ENCODE measurements at regions not wholly inside any gene's neighbourhood (a gene's known extent, or its start where the extent isn't known, plus 50 kb on each side); places are given as distances from the start of the nearest gene placed in this dataset.

GRCh38 chr4:159006202-159006601, 96.7 kb upstream of the RAPGEF2 start:
- 54% methylated on average over 3 of the region's 3 CpGs for WGBS
- TF ChIP-seq, protein P1, sequence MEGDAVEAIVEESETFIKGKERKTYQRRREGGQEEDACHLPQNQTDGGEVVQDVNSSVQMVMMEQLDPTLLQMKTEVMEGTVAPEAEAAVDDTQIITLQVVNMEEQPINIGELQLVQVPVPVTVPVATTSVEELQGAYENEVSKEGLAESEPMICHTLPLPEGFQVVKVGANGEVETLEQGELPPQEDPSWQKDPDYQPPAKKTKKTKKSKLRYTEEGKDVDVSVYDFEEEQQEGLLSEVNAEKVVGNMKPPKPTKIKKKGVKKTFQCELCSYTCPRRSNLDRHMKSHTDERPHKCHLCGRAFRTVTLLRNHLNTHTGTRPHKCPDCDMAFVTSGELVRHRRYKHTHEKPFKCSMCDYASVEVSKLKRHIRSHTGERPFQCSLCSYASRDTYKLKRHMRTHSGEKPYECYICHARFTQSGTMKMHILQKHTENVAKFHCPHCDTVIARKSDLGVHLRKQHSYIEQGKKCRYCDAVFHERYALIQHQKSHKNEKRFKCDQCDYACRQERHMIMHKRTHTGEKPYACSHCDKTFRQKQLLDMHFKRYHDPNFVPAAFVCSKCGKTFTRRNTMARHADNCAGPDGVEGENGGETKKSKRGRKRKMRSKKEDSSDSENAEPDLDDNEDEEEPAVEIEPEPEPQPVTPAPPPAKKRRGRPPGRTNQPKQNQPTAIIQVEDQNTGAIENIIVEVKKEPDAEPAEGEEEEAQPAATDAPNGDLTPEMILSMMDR (IDR thresholded peaks at IDR 0.05): no peak
- TF ChIP-seq POLR2A (IDR thresholded peaks at IDR 0.05) (no peak), EP300 (IDR thresholded peaks at IDR 0.05) (no peak), POLR2AphosphoS5 (IDR thresholded peaks at IDR 0.05) (no peak)
- H3K36me3 ChIP-seq: no peaks in the 10 kb centered on the region
- H3K4me3 ChIP-seq: no peak overlapping the region
- H3K27ac ChIP-seq: no peak overlapping the region
- H3K9me3 ChIP-seq: no peaks in the 10 kb centered on the region
- peaks cover 8% of the 10 kb centered on the region for H3K4me1 ChIP-seq
- no peaks in the 10 kb centered on the region for H3K27me3 ChIP-seq
- DNase-seq (ENCODE audit: low spot score in 2 of 2): no peak

DNA sequence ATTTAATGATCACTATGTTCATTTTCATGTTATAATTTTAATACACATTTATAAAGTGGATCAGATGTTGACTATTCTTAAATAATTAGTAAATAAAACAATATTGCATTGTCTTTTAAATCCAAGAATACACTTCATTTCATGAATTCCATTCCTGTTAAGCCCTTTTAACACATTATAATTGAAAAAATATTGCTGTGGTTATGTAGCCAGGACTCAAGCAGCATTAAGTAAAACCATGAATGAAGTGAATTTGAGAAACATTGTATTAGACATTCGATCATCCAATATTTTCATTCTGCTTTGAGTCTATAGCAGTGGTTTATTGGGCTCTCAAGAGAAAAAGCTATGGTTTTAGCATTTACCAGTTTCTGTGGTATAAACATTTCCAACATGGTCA, 94.2 kb upstream of the RAPGEF2 start:
- H3K36me3 ChIP-seq: no peaks in the 10 kb centered on the region
- H3K4me1 ChIP-seq: peaks cover 4% of the 10 kb centered on the region
- no peak for DNase-seq (ENCODE audit: low spot score in 2 of 2)
- H3K27ac ChIP-seq: no peak overlapping the region
- no peaks in the 10 kb centered on the region for H3K27me3 ChIP-seq
- 45% methylated on average over 1 of the region's 1 CpG for WGBS
- H3K9me3 ChIP-seq: no peaks in the 10 kb centered on the region
- TF ChIP-seq, protein P1 (IDR thresholded peaks at IDR 0.05): no peak
- TF ChIP-seq POLR2A (IDR thresholded peaks at IDR 0.05) (no peak), EP300 (IDR thresholded peaks at IDR 0.05) (no peak), POLR2AphosphoS5 (IDR thresholded peaks at IDR 0.05) (no peak)
- no peak overlapping the region for H3K4me3 ChIP-seq

DNA sequence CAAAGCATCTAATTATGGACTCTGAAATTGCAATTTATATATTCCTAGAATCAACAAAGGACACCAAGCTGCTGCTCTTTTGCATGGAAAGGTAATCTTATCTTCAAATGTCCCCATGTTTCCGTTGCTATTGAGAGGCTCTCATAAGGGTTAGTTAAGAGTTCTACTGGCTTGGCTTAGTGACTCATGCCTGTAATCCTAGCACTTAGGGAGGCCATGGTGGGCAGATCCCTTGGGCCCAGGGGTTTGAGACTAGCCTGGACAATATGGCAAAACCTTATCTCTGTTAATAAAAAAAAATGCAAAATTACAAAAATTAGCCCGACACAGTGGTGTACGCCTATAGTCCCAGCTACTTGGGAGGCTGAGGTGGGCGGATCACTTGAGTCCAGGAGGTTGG, 93.4 kb upstream of the RAPGEF2 start:
- no peak overlapping the region for H3K27ac ChIP-seq
- H3K4me1 ChIP-seq: peaks cover 4% of the 10 kb centered on the region
- no peaks in the 10 kb centered on the region for H3K36me3 ChIP-seq
- no peaks in the 10 kb centered on the region for H3K27me3 ChIP-seq
- no peaks in the 10 kb centered on the region for H3K9me3 ChIP-seq
- DNase-seq (ENCODE audit: low spot score in 2 of 2): no peak
- WGBS: 93% methylated on average over 4 of the region's 4 CpGs
- no peak for TF ChIP-seq EP300 (IDR thresholded peaks at IDR 0.05)
- TF ChIP-seq POLR2AphosphoS5 (IDR thresholded peaks at IDR 0.05): no peak
- TF ChIP-seq, protein P1 (IDR thresholded peaks at IDR 0.05): no peak
- TF ChIP-seq POLR2A (IDR thresholded peaks at IDR 0.05): no peak
- no peak overlapping the region for H3K4me3 ChIP-seq

GRCh38 chr4:159010100-159010499, 92.8 kb upstream of the RAPGEF2 start:
- WGBS: 64% methylated on average over 3 of the region's 3 CpGs
- DNase-seq (ENCODE audit: low spot score in 2 of 2): no peak
- H3K36me3 ChIP-seq: no peaks in the 10 kb centered on the region
- peaks cover 4% of the 10 kb centered on the region for H3K4me1 ChIP-seq
- no peak overlapping the region for H3K27ac ChIP-seq
- H3K27me3 ChIP-seq: no peaks in the 10 kb centered on the region
- no peak for TF ChIP-seq POLR2A (IDR thresholded peaks at IDR 0.05)
- TF ChIP-seq POLR2AphosphoS5 (IDR thresholded peaks at IDR 0.05): no peak
- TF ChIP-seq, protein P1 (IDR thresholded peaks at IDR 0.05): no peak
- TF ChIP-seq EP300 (IDR thresholded peaks at IDR 0.05): no peak
- H3K9me3 ChIP-seq: no peaks in the 10 kb centered on the region
- no peak overlapping the region for H3K4me3 ChIP-seq

GRCh38 chr4:159010563-159011260, 92.2 kb upstream of the RAPGEF2 start:
- H3K9me3 ChIP-seq: no peaks in the 10 kb centered on the region
- no peak for TF ChIP-seq POLR2AphosphoS5 (IDR thresholded peaks at IDR 0.05)
- TF ChIP-seq POLR2A (IDR thresholded peaks at IDR 0.05): no peak
- TF ChIP-seq EP300 (IDR thresholded peaks at IDR 0.05): no peak
- TF ChIP-seq, protein P1 (IDR thresholded peaks at IDR 0.05): no peak
- H3K27ac ChIP-seq: no peak overlapping the region
- H3K4me3 ChIP-seq: no peak overlapping the region
- 18% methylated on average over 5 of the region's 5 CpGs for WGBS
- H3K4me1 ChIP-seq: peaks cover 4% of the 10 kb centered on the region
- no peaks in the 10 kb centered on the region for H3K27me3 ChIP-seq
- H3K36me3 ChIP-seq: no peaks in the 10 kb centered on the region
- peak in 1 of 2 donors; percentile 76 for DNase-seq (ENCODE audit: low spot score in 2 of 2)
